PC-3 (cell line): ENCODE measurements at regions not wholly inside any gene's neighbourhood (a gene's known extent, or its start where the extent isn't known, plus 50 kb on each side); places are given as distances from the start of the nearest gene placed in this dataset.

Experiments
- ATAC-seq: fragments of 200-7000 bp; cut with Tn5 transposase; 2 replicates; pipeline ENCODE4 v1.9.1; 2020; ENCODE audit warnings: mild to moderate bottlenecking, moderate library complexity
- BruUV-seq: library from RNA; stranded (reverse); fragments of 400-500 nt; replicated peaks from 2 replicates; lab custom pipeline; 2021; lab: Mats Ljungman, UMichigan
- CTCF ChIA-PET: fragments of 300-600 bp; sonication (Branson Sonifier 250); formaldehyde crosslinking; loops from one replicate; lab custom pipeline; 2022; ENCODE audit warnings: antibody characterized with exemption; lab: Charles Lee
- POLR2A ChIA-PET: fragments of 300-600 bp; sonication (Branson Sonifier 250); formaldehyde crosslinking; loops from one replicate; lab custom pipeline; 2022; ENCODE audit warnings: antibody characterized with exemption; ENCODE audit not compliant: unreplicated experiment; lab: Charles Lee
- DNase-seq: peaks from one replicate; pipeline ENCODE4 v3.0.0-alpha.2; 2015
- H2AFZ ChIP-seq: fragments of 300-600 bp; sonication (generic); 2 replicates; pipeline ENCODE4 v1.6.0; 2016; ENCODE audit warnings: antibody characterized with exemption, low read length
- H3F3A ChIP-seq: fragments of 300-600 bp; sonication (generic); one replicate; pipeline ENCODE4 v1.6.0; 2017; ENCODE audit warnings: antibody characterized with exemption, low read length, control low read depth, mild to moderate bottlenecking; ENCODE audit not compliant: unreplicated experiment
- H3K27ac ChIP-seq: fragments of 300-600 bp; sonication (generic); 2 replicates; pipeline ENCODE4 v1.5.1; 2016; ENCODE audit warnings: mild to moderate bottlenecking, low read length
- H3K27me3 ChIP-seq: fragments of 300-600 bp; sonication (generic); 2 replicates; pipeline ENCODE4 v1.6.1; 2016; ENCODE audit warnings: low read length, mixed read lengths
- H3K36me3 ChIP-seq: fragments of 300-600 bp; sonication (generic); 2 replicates; pipeline ENCODE4 v1.6.1; 2016; ENCODE audit warnings: low read depth, mixed run types, low read length, mixed read lengths
- H3K4me1 ChIP-seq: fragments of 300-600 bp; sonication (generic); 2 replicates; pipeline ENCODE4 v1.5.1; 2016; ENCODE audit warnings: low read length; ENCODE audit not compliant: insufficient read depth
- H3K4me2 ChIP-seq: fragments of 300-600 bp; sonication (generic); 2 replicates; pipeline ENCODE4 v1.6.0; 2016; ENCODE audit warnings: low read length
- H3K4me3 ChIP-seq: fragments of 300-600 bp; sonication (generic); 2 replicates; pipeline ENCODE4 v1.5.1; 2016; ENCODE audit warnings: mild to moderate bottlenecking, low read length, mixed read lengths
- H3K79me2 ChIP-seq: fragments of 300-600 bp; sonication (generic); 2 replicates; pipeline ENCODE4 v1.6.1; 2017; ENCODE audit warnings: low read length, mixed read lengths
- H3K9ac ChIP-seq: fragments of 300-600 bp; sonication (generic); 2 replicates; pipeline ENCODE4 v1.6.0; 2016; ENCODE audit warnings: mild to moderate bottlenecking, low read length
- H3K9me2 ChIP-seq: fragments of 300-600 bp; sonication (generic); replicated peaks from 2 replicates; pipeline ENCODE4 v1.6.1; 2016; ENCODE audit warnings: mixed run types, low read length, mixed read lengths
- H3K9me3 ChIP-seq: fragments of 300-600 bp; sonication (generic); 2 replicates; pipeline ENCODE4 v1.6.1; 2016; ENCODE audit warnings: low read length, mixed read lengths
- H4K20me1 ChIP-seq: fragments of 300-600 bp; sonication (generic); 2 replicates; pipeline ENCODE4 v1.6.1; 2016; ENCODE audit warnings: low read length, mixed read lengths
- CTCF ChIP-seq: fragments of 300-600 bp; sonication (generic); conservative IDR thresholded peaks from 2 replicates; pipeline ENCODE4 v1.5.1; 2017; ENCODE audit warnings: antibody characterized with exemption, low read depth, mild to moderate bottlenecking, low read length
- EZH2 ChIP-seq: fragments of 300-600 bp; sonication (generic); IDR thresholded peaks from one replicate; pipeline ENCODE4 v1.6.1; 2017; ENCODE audit warnings: antibody characterized with exemption, mild to moderate bottlenecking, low read length; ENCODE audit not compliant: unreplicated experiment
- EZH2phosphoT487 ChIP-seq: fragments of 300-600 bp; sonication (generic); IDR thresholded peaks from 2 replicates; pipeline ENCODE4 v1.6.1; 2018; ENCODE audit warnings: mild to moderate bottlenecking, antibody characterized with exemption, low read length, borderline replicate concordance
- intact Hi-C: fragments of 100-400 bp; cut with micrococcal nuclease; formaldehyde crosslinking; loops from 2 replicates; pipeline ENCODE4 v1.9.0; 2023

- no peaks in the 10 kb centered on the region for H3K36me3 ChIP-seq
- H3K4me3 ChIP-seq: no peak overlapping the region
- ChIA-PET POLR2A (no interaction called here), CTCF (no interaction called here)
- H4K20me1 ChIP-seq: no peaks in the 10 kb centered on the region
- H3F3A ChIP-seq: no peaks in the 10 kb centered on the region
- ATAC-seq (no peak), DNase-seq (no peak)
- no peak for TF ChIP-seq EZH2phosphoT487
- TF ChIP-seq CTCF: no peak
- no peak for TF ChIP-seq EZH2
- no TSS peak for BruUV-seq
- intact Hi-C loops: no loop called here
- H3K27me3 ChIP-seq: no peaks in the 10 kb centered on the region
- no peaks in the 10 kb centered on the region for H3K9me2 ChIP-seq
- no peak overlapping the region for H3K27ac ChIP-seq
- no peak overlapping the region for H2AFZ ChIP-seq
- no peaks in the 10 kb centered on the region for H3K79me2 ChIP-seq
- H3K9me3 ChIP-seq: no peaks in the 10 kb centered on the region
- no peak overlapping the region for H3K9ac ChIP-seq
- H3K4me2 ChIP-seq: no peak overlapping the region
- H3K4me1 ChIP-seq: no peaks in the 10 kb centered on the region
Measured at GRCh38 chr19:30319876-30320275, 52.3 kb upstream of the ZNF536 start.

- Histone ChIP-seq H4K20me1 (no peaks in the 10 kb centered on the region), H3K9me3 (no peaks in the 10 kb centered on the region), H2AFZ (no peak overlapping the region), H3K4me3 (no peak overlapping the region), H3K4me1 (no peaks in the 10 kb centered on the region), H3K9ac (no peak overlapping the region), H3K36me3 (no peaks in the 10 kb centered on the region), H3K4me2 (no peak overlapping the region), H3K79me2 (no peaks in the 10 kb centered on the region), H3K27me3 (no peaks in the 10 kb centered on the region), H3K9me2 (no peaks in the 10 kb centered on the region), H3K27ac (no peak overlapping the region), H3F3A (no peaks in the 10 kb centered on the region)
- no TSS peak for BruUV-seq
- CTCF ChIA-PET: no interaction called here
- ATAC-seq (no peak), DNase-seq (no peak)
- TF ChIP-seq EZH2 (no peak), CTCF (no peak), EZH2phosphoT487 (no peak)
- POLR2A ChIA-PET: no interaction called here
- intact Hi-C loops: no loop called here
Measured at GRCh38 chr19:30320466-30320865, 51.7 kb upstream of the ZNF536 start.

- Histone ChIP-seq H3K27me3 (no peaks in the 10 kb centered on the region), H2AFZ (no peak overlapping the region), H4K20me1 (no peaks in the 10 kb centered on the region), H3K79me2 (no peaks in the 10 kb centered on the region), H3K9me2 (no peaks in the 10 kb centered on the region), H3K9ac (no peak overlapping the region), H3K4me3 (no peak overlapping the region), H3K4me1 (no peaks in the 10 kb centered on the region), H3K27ac (no peak overlapping the region), H3F3A (no peaks in the 10 kb centered on the region), H3K4me2 (no peak overlapping the region), H3K9me3 (no peaks in the 10 kb centered on the region), H3K36me3 (no peaks in the 10 kb centered on the region)
- intact Hi-C loops: no loop called here
- CTCF ChIA-PET: no interaction called here
- ATAC-seq: no peak
- POLR2A ChIA-PET: no interaction called here
- no peak for DNase-seq
- BruUV-seq: no TSS peak
- TF ChIP-seq EZH2 (no peak), CTCF (no peak), EZH2phosphoT487 (no peak)
Measured at GRCh38 chr19:30320916-30321315, 51.3 kb upstream of the ZNF536 start.
